A549 (cell line): ENCODE measurements at regions not wholly inside any gene's neighbourhood (a gene's known extent, or its start where the extent isn't known, plus 50 kb on each side); places are given as distances from the start of the nearest gene placed in this dataset.

Source experiments
- ATAC-seq, 2 experiments: fragments of 200-7000 bp in 1 of 2; fragments of >200 bp in 1 of 2; cut with Nextera tagmentation in 1 of 2; cut with Tn5 transposase in 1 of 2; 3 replicates each; pipeline versions ENCODE4 v1.8.0 to v1.9.1; 2018 to 2020; ENCODE audit warnings: mild to moderate bottlenecking in 1 of 2, moderate library complexity in 1 of 2
- CTCF ChIA-PET: fragments of 300-600 bp; sonication (Branson Sonifier 250); formaldehyde crosslinking; extraction: SDS; loops from one replicate; lab custom pipeline; 2021; ENCODE audit warnings: antibody characterized with exemption, inconsistent platforms; lab: Yijun Ruan, JAX
- POLR2A ChIA-PET: fragments of 350-600 bp; formaldehyde crosslinking; extraction: SDS; loops from one replicate; lab custom pipeline; 2021; ENCODE audit warnings: antibody characterized with exemption, inconsistent platforms; lab: Yijun Ruan, JAX
- DNase-seq, 2 experiments: peaks; one replicate each; pipeline versions ENCODE4 v3.0.0 to v3.0.0-alpha.2; 2011 to 2016; ENCODE audit warnings: low read depth in 1 of 2, low spot score in 1 of 2
- FAIRE-seq: peaks from 2 replicates; lab custom pipeline; 2011; peaks lifted over from hg19 to GRCh38; lab: Jason Lieb, UNC
- H3K27ac ChIP-seq, 2 experiments: fragments of >200 bp; sonication (Bioruptor Twin); formaldehyde crosslinking; 3 replicates each; pipeline ENCODE4 v1.5.1; 2016 to 2017
- H3K4me1 ChIP-seq: fragments of >200 bp; sonication (Bioruptor Twin); formaldehyde crosslinking; 3 replicates; pipeline ENCODE4 v1.6.1; 2016
- H3K4me2 ChIP-seq: fragments of >200 bp; sonication (Bioruptor Twin); formaldehyde crosslinking; 3 replicates; pipeline ENCODE4 v1.6.1; 2016
- H3K4me3 ChIP-seq: fragments of >200 bp; sonication (Bioruptor Twin); formaldehyde crosslinking; 3 replicates; pipeline ENCODE4 v1.5.1; 2016
- H3K9me3 ChIP-seq: fragments of >200 bp; sonication (Bioruptor Twin); formaldehyde crosslinking; 3 replicates; pipeline ENCODE4 v1.6.1; 2016
- CBX2 ChIP-seq: fragments of 200-600 bp; sonication (generic); IDR thresholded peaks from 2 replicates; pipeline ENCODE4 v1.6.1; 2016; ENCODE audit warnings: low read depth, mild to moderate bottlenecking, borderline replicate concordance
- CHD2 ChIP-seq: fragments of 150-350 bp; IDR thresholded peaks from 2 replicates; pipeline ENCODE4 v1.6.1; 2014; ENCODE audit warnings: low read length; ENCODE audit not compliant: partially characterized antibody
- CHD4 ChIP-seq: fragments of 200-600 bp; sonication (generic); IDR thresholded peaks from 2 replicates; pipeline ENCODE4 v1.6.1; 2016; ENCODE audit warnings: antibody characterized with exemption, mild to moderate bottlenecking, borderline replicate concordance
- EP300 ChIP-seq, 2 experiments: fragments of >200 bp; sonication (Bioruptor Twin); formaldehyde crosslinking; IDR thresholded peaks; 2 replicates in 1 of 2; 3 replicates in 1 of 2; pipeline ENCODE4 v1.6.1; 2016 to 2017
- ESRRA ChIP-seq: fragments of 150-350 bp; IDR thresholded peaks from 2 replicates; pipeline ENCODE4 v1.6.1; 2014; ENCODE audit warnings: mild to moderate bottlenecking, low read length, borderline replicate concordance
- FOSL2 ChIP-seq, 2 experiments: fragments of 450-650 bp in 1 of 2; fragments of >200 bp in 1 of 2; sonication (Bioruptor Twin) in 1 of 2; formaldehyde crosslinking; IDR thresholded peaks; 2 replicates each; pipeline versions ENCODE4 v1.5.0 to v1.6.1; 2016 to 2020; ENCODE audit warnings: mild to moderate bottlenecking in 1 of 2, moderate library complexity in 1 of 2
- FOXS1 ChIP-seq: fragments of 250-450 bp; sonication (Bioruptor Pico); IDR thresholded peaks from 2 replicates; pipeline ENCODE4 v1.5.0; 2020; ENCODE audit warnings: mild to moderate bottlenecking, moderate library complexity
- GATA3 ChIP-seq: IDR thresholded peaks from 2 replicates; pipeline ENCODE4 v1.6.1; 2012; ENCODE audit warnings: borderline replicate concordance
- HDAC2 ChIP-seq: fragments of 200-600 bp; sonication (generic); IDR thresholded peaks from 2 replicates; pipeline ENCODE4 v1.6.1; 2016
- HOXB13 ChIP-seq: fragments of 250-450 bp; sonication (Bioruptor Pico); IDR thresholded peaks from 2 replicates; pipeline ENCODE4 v1.5.0; 2020; ENCODE audit warnings: low read depth, mild to moderate bottlenecking, moderate library complexity
- JUN ChIP-seq, 2 experiments: fragments of >200 bp; sonication (Bioruptor Twin); formaldehyde crosslinking; IDR thresholded peaks; 2 replicates in 1 of 2; 3 replicates in 1 of 2; pipeline ENCODE4 v1.6.1; 2016 to 2017
- JUNB ChIP-seq: fragments of >200 bp; sonication (Bioruptor Twin); formaldehyde crosslinking; IDR thresholded peaks from 2 replicates; pipeline ENCODE4 v1.6.1; 2016
- NFE2L2 ChIP-seq: fragments of 150-350 bp; conservative IDR thresholded peaks from 2 replicates; pipeline ENCODE4 v1.6.1; 2014; ENCODE audit warnings: low read length
- NPAS2 ChIP-seq: fragments of 250-450 bp; sonication (Bioruptor Pico); IDR thresholded peaks from 2 replicates; pipeline ENCODE4 v1.8.0; 2022; ENCODE audit warnings: mild to moderate bottlenecking, moderate library complexity, borderline replicate concordance
- PHF8 ChIP-seq: fragments of 200-600 bp; sonication (generic); IDR thresholded peaks from 2 replicates; pipeline ENCODE4 v1.6.1; 2016; ENCODE audit warnings: low read depth, mild to moderate bottlenecking, antibody characterized with exemption, moderate library complexity, borderline replicate concordance
- RCOR1 ChIP-seq: fragments of 150-350 bp; IDR thresholded peaks from 2 replicates; pipeline ENCODE4 v1.6.1; 2014; ENCODE audit warnings: antibody characterized with exemption, low read length, low read depth
- RFX5 ChIP-seq: fragments of 450-650 bp; IDR thresholded peaks from 2 replicates; pipeline ENCODE4 v1.7.1; 2014; ENCODE audit warnings: antibody characterized with exemption, mild to moderate bottlenecking, moderate library complexity
- RNF2 ChIP-seq: fragments of 200-600 bp; sonication (generic); IDR thresholded peaks from 2 replicates; pipeline ENCODE4 v1.6.1; 2016; ENCODE audit warnings: low read depth, mild to moderate bottlenecking, antibody characterized with exemption, moderate library complexity, borderline replicate concordance
- ZC3H11A ChIP-seq: fragments of 450-650 bp; IDR thresholded peaks from 2 replicates; pipeline ENCODE4 v1.6.1; 2014; ENCODE audit warnings: antibody characterized with exemption, mild to moderate bottlenecking
- ZNF302 ChIP-seq: fragments of 250-450 bp; sonication (Bioruptor Pico); IDR thresholded peaks from 2 replicates; pipeline ENCODE4 v1.9.0; 2021; ENCODE audit warnings: inconsistent platforms, mild to moderate bottlenecking, moderate library complexity
- ZSCAN20 ChIP-seq: fragments of 250-450 bp; sonication (Bioruptor Pico); IDR thresholded peaks from 2 replicates; pipeline ENCODE4 v1.8.0; 2022; ENCODE audit warnings: mild to moderate bottlenecking, moderate library complexity
- WGBS: methylation state at CpG from one replicate; pipeline ENCODE4 v1.1.6; 2017; ENCODE audit errors: missing lambda C conversion rate; 5-methylcytosine and 5-hydroxymethylcytosine counted together
- TF ChIP-seq, protein P1 (sequence below): fragments of 250-450 bp; sonication (Bioruptor Pico); IDR thresholded peaks from 2 replicates; pipeline ENCODE4 v1.5.0; 2021; ENCODE audit warnings: mild to moderate bottlenecking, moderate library complexity, borderline replicate concordance
- TF ChIP-seq, protein P2 (sequence below): fragments of 250-450 bp; sonication (Bioruptor Pico); IDR thresholded peaks from 2 replicates; pipeline ENCODE4 v1.5.0; 2020; ENCODE audit warnings: low read depth, mild to moderate bottlenecking, moderate library complexity
- TF ChIP-seq, protein P3 (sequence below): IDR thresholded peaks from 2 replicates; pipeline ENCODE4 v1.6.1; 2012

DNA sequence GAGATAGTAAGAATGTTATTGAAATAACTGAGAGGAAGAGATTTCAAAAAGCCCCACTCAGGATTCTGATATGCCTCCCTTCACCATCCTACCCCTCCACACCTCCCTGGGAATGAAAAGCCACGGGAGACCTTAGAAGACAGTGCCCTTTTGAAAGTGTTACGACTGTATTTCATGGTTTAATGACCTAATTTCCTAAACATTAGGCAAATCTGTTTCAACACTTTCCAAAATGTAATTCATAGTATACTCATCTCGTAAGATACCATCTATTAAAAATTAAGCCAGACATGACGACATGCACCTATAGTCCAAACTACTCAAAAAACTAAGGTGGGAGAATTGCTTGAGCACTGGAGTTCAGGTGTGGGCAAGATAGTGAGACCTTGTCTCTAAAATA, 106.3 kb downstream of the HNRNPD start:
- H3K4me3 ChIP-seq: no peak overlapping the region
- no peak overlapping the region for H3K4me2 ChIP-seq
- ChIA-PET CTCF (interaction anchor here (0.6 to 2.5 kb wide), 8 partner anchors 11 to 871 kb away, joined by 3 to 25 read pairs (median 10); no protein-coding TSS in a partner anchor), POLR2A (no interaction called here)
- no peak for ATAC-seq
- no peaks in the 10 kb centered on the region for H3K9me3 ChIP-seq
- WGBS: 6% methylated on average over 4 of the region's 4 CpGs
- H3K27ac ChIP-seq: no peak overlapping the region
- no peak for DNase-seq
- FAIRE-seq: no peak
- no peak for TF ChIP-seq EP300 (IDR thresholded peaks at IDR 0.05)
- H3K4me1 ChIP-seq: no peaks in the 10 kb centered on the region

GRCh38 chr4:82266345-82266744, 107.4 kb downstream of the HNRNPD start:
- Histone ChIP-seq H3K4me3 (no peak overlapping the region), H3K27ac (no peak overlapping the region), H3K4me2 (no peak overlapping the region), H3K4me1 (no peaks in the 10 kb centered on the region), H3K9me3 (no peaks in the 10 kb centered on the region)
- TF ChIP-seq ZSCAN20 (CRISPR knock-in tag) (no peak), GATA3 (no peak), HOXB13 (no peak), HDAC2 (no peak), CBX2 (no peak), ESRRA (no peak), NPAS2 (CRISPR knock-in tag) (no peak), FOXS1 (CRISPR knock-in tag) (no peak), JUNB (no peak)
- TF ChIP-seq, protein P1, sequence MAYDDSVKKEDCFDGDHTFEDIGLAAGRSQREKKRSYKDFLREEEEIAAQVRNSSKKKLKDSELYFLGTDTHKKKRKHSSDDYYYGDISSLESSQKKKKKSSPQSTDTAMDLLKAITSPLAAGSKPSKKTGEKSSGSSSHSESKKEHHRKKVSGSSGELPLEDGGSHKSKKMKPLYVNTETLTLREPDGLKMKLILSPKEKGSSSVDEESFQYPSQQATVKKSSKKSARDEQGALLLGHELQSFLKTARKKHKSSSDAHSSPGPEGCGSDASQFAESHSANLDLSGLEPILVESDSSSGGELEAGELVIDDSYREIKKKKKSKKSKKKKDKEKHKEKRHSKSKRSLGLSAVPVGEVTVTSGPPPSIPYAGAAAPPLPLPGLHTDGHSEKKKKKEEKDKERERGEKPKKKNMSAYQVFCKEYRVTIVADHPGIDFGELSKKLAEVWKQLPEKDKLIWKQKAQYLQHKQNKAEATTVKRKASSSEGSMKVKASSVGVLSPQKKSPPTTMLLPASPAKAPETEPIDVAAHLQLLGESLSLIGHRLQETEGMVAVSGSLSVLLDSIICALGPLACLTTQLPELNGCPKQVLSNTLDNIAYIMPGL (CRISPR knock-in tag): no peak
- ATAC-seq (no peak), FAIRE-seq (no peak), DNase-seq (no peak)
- CTCF ChIA-PET: interaction anchor here (2.7 kb wide), 1 partner anchor 799 kb away, joined by 8 read pairs; no protein-coding TSS in a partner anchor
- POLR2A ChIA-PET: no interaction called here
- WGBS: 2% methylated on average over 2 of the region's 2 CpGs

GRCh38 chr4:82261084-82261483, 112.7 kb downstream of the HNRNPD start:
- no peak for ATAC-seq
- no peak for FAIRE-seq
- POLR2A ChIA-PET: no interaction called here
- DNase-seq: no peak
- WGBS: 0% methylated on average over 2 of the region's 2 CpGs
- Histone ChIP-seq H3K4me1 (no peaks in the 10 kb centered on the region), H3K4me3 (no peak overlapping the region), H3K27ac (no peak overlapping the region), H3K9me3 (no peaks in the 10 kb centered on the region), H3K4me2 (no peak overlapping the region)
- CTCF ChIA-PET: no interaction called here
- TF ChIP-seq ZC3H11A: no peak
- TF ChIP-seq, protein P2, sequence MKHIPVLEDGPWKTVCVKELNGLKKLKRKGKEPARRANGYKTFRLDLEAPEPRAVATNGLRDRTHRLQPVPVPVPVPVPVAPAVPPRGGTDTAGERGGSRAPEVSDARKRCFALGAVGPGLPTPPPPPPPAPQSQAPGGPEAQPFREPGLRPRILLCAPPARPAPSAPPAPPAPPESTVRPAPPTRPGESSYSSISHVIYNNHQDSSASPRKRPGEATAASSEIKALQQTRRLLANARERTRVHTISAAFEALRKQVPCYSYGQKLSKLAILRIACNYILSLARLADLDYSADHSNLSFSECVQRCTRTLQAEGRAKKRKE (CRISPR knock-in tag): no peak
- no peak for TF ChIP-seq CHD4
- TF ChIP-seq JUNB: no peak
- TF ChIP-seq, protein P3, sequence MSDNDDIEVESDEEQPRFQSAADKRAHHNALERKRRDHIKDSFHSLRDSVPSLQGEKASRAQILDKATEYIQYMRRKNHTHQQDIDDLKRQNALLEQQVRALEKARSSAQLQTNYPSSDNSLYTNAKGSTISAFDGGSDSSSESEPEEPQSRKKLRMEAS: no peak
- TF ChIP-seq PHF8: no peak

DNA sequence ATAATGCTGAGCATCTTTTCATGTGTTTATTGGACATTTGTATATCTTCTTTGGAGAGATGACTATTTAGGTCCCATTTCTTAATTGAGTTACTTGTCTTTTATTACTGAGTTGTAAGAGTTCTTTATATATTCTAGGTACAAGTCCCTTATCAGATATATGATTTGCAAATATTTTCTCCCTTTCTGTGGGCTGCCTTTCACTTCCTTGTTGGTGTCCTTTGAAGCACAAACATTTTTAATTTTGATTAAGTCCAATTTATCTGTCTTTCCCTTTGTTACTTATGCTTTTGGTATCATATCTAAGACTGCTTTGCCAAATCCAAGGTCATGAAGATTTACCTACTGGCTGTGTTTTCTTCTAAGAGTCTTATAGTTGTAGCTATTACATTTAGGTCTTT, 113.2 kb downstream of the HNRNPD start:
- H3K4me2 ChIP-seq: no peak overlapping the region
- no peaks in the 10 kb centered on the region for H3K4me1 ChIP-seq
- ATAC-seq (no peak), DNase-seq (no peak), FAIRE-seq (no peak)
- H3K4me3 ChIP-seq: no peak overlapping the region
- H3K9me3 ChIP-seq: no peaks in the 10 kb centered on the region
- ChIA-PET CTCF (no interaction called here), POLR2A (no interaction called here)
- no peak for TF ChIP-seq HOXB13
- TF ChIP-seq FOXS1 (CRISPR knock-in tag): no peak
- TF ChIP-seq JUNB: no peak
- no peak for TF ChIP-seq RNF2
- TF ChIP-seq RFX5: no peak
- TF ChIP-seq CHD2: no peak
- TF ChIP-seq NFE2L2: no peak
- no peak for TF ChIP-seq JUN (IDR thresholded peaks at IDR 0.05)
- no peak for TF ChIP-seq ZNF302 (CRISPR knock-in tag)
- no peak for TF ChIP-seq RCOR1
- TF ChIP-seq FOSL2 (IDR thresholded peaks at IDR 0.05): no peak
- TF ChIP-seq FOSL2 (CRISPR knock-in tag; IDR thresholded peaks at IDR 0.05): no peak
- no peak overlapping the region for H3K27ac ChIP-seq
